ENCODE measurements at regions not wholly inside any gene's neighbourhood (a gene's known extent, or its start where the extent isn't known, plus 50 kb on each side); places are given as distances from the start of the nearest gene placed in this dataset.
"Not testable (repeated sequence)": the region's sequence is repeated elsewhere in the genome, so short reads cannot be mapped to it uniquely, and the experiment has no call there.

GRCh38 chr2:91770046-91770575, 3078.6 kb downstream of the RPIA start:
- H3K36me3 Mint-ChIP-seq (ENCODE audit: insufficient read depth); ATAC-seq; DNase-seq; H3K27me3 Mint-ChIP-seq (ENCODE audit: low read depth); H3K9me3 Mint-ChIP-seq; H3K4me3 Mint-ChIP-seq; H3K4me1 Mint-ChIP-seq (ENCODE audit: low read depth): not testable (repeated sequence)

- not testable (repeated sequence) for H3K9me3 Mint-ChIP-seq; H3K4me1 Mint-ChIP-seq (ENCODE audit: low read depth); DNase-seq; ATAC-seq; H3K27me3 Mint-ChIP-seq (ENCODE audit: low read depth); H3K36me3 Mint-ChIP-seq (ENCODE audit: insufficient read depth); H3K4me3 Mint-ChIP-seq
Measured at GRCh38 chr2:91771604-91772003, 3080.1 kb downstream of the RPIA start.

GRCh38 chr2:91772240-91772937, 3080.9 kb downstream of the RPIA start:
- not testable (repeated sequence) for H3K4me1 Mint-ChIP-seq (ENCODE audit: low read depth); H3K4me3 Mint-ChIP-seq; H3K9me3 Mint-ChIP-seq; H3K27me3 Mint-ChIP-seq (ENCODE audit: low read depth); DNase-seq; H3K36me3 Mint-ChIP-seq (ENCODE audit: insufficient read depth)
- ATAC-seq: peak in 1 of 2 donors; percentile 12

GRCh38 chr2:91773810-91774209, 3082.3 kb downstream of the RPIA start:
- H3K4me3 Mint-ChIP-seq; H3K36me3 Mint-ChIP-seq (ENCODE audit: insufficient read depth); H3K9me3 Mint-ChIP-seq; DNase-seq; ATAC-seq; H3K4me1 Mint-ChIP-seq (ENCODE audit: low read depth); H3K27me3 Mint-ChIP-seq (ENCODE audit: low read depth): not testable (repeated sequence)

GRCh38 chr2:91775193-91775592, 3083.7 kb downstream of the RPIA start:
- ATAC-seq; H3K4me1 Mint-ChIP-seq (ENCODE audit: low read depth); H3K36me3 Mint-ChIP-seq (ENCODE audit: insufficient read depth); H3K27me3 Mint-ChIP-seq (ENCODE audit: low read depth); DNase-seq; H3K9me3 Mint-ChIP-seq; H3K4me3 Mint-ChIP-seq: not testable (repeated sequence)

- not testable (repeated sequence) for H3K4me3 Mint-ChIP-seq; ATAC-seq; H3K9me3 Mint-ChIP-seq; H3K27me3 Mint-ChIP-seq (ENCODE audit: low read depth); H3K4me1 Mint-ChIP-seq (ENCODE audit: low read depth); H3K36me3 Mint-ChIP-seq (ENCODE audit: insufficient read depth); DNase-seq
Measured at GRCh38 chr2:91780324-91780723, 3088.9 kb downstream of the RPIA start.

- not testable (repeated sequence) for H3K9me3 Mint-ChIP-seq; H3K36me3 Mint-ChIP-seq (ENCODE audit: insufficient read depth); H3K4me3 Mint-ChIP-seq; DNase-seq; ATAC-seq; H3K4me1 Mint-ChIP-seq (ENCODE audit: low read depth); H3K27me3 Mint-ChIP-seq (ENCODE audit: low read depth)
Measured at GRCh38 chr2:91809391-91809790, 3061.8 kb upstream of the TEKT4 start.

- Mint-ChIP-seq H3K4me3 (no peak overlapping the region), H3K36me3 (ENCODE audit: insufficient read depth) (no peaks in the 10 kb centered on the region), H3K4me1 (ENCODE audit: low read depth) (no peaks in the 10 kb centered on the region), H3K9me3 (no peaks in the 10 kb centered on the region), H3K27me3 (ENCODE audit: low read depth) (peaks cover 29% of the 10 kb centered on the region)
- ATAC-seq: no peak
- DNase-seq: no peak
Measured at GRCh38 chr2:91839904-91840868, 3031.0 kb upstream of the TEKT4 start.

- DNase-seq; H3K36me3 Mint-ChIP-seq (ENCODE audit: insufficient read depth); ATAC-seq: not testable (repeated sequence)
Measured at GRCh38 chr2:91842264-91842663, 3029.0 kb upstream of the TEKT4 start.

GRCh38 chr2:91842913-91843312, 3028.3 kb upstream of the TEKT4 start:
- H3K4me1 Mint-ChIP-seq (ENCODE audit: low read depth); ATAC-seq; H3K9me3 Mint-ChIP-seq; H3K4me3 Mint-ChIP-seq; DNase-seq; H3K36me3 Mint-ChIP-seq (ENCODE audit: insufficient read depth): not testable (repeated sequence)
- peaks cover 30% of the 10 kb centered on the region for H3K27me3 Mint-ChIP-seq (ENCODE audit: low read depth)

More at GRCh38 chr2:91842264-91842663, 3029.0 kb upstream of the TEKT4 start:
- not testable (repeated sequence) for H3K4me1 Mint-ChIP-seq (ENCODE audit: low read depth); H3K4me3 Mint-ChIP-seq; H3K9me3 Mint-ChIP-seq
- peaks cover 30% of the 10 kb centered on the region for H3K27me3 Mint-ChIP-seq (ENCODE audit: low read depth)

- H3K27me3 Mint-ChIP-seq (ENCODE audit: low read depth): peaks cover 30% of the 10 kb centered on the region
- H3K4me1 Mint-ChIP-seq (ENCODE audit: low read depth); H3K36me3 Mint-ChIP-seq (ENCODE audit: insufficient read depth); H3K9me3 Mint-ChIP-seq; ATAC-seq; DNase-seq; H3K4me3 Mint-ChIP-seq: not testable (repeated sequence)
Measured at GRCh38 chr2:91843723-91844450, 3027.3 kb upstream of the TEKT4 start.

- not testable (repeated sequence) for H3K4me3 Mint-ChIP-seq
Measured at GRCh38 chr2:91844451-91844825, 3026.8 kb upstream of the TEKT4 start.

GRCh38 chr2:91846388-91846787, 3024.8 kb upstream of the TEKT4 start:
- not testable (repeated sequence) for H3K9me3 Mint-ChIP-seq; H3K4me1 Mint-ChIP-seq (ENCODE audit: low read depth); ATAC-seq; H3K4me3 Mint-ChIP-seq; DNase-seq; H3K36me3 Mint-ChIP-seq (ENCODE audit: insufficient read depth)
- H3K27me3 Mint-ChIP-seq (ENCODE audit: low read depth): peaks cover 18% of the 10 kb centered on the region

More at GRCh38 chr2:91844451-91844825, 3026.8 kb upstream of the TEKT4 start:
- DNase-seq; H3K9me3 Mint-ChIP-seq; ATAC-seq; H3K4me1 Mint-ChIP-seq (ENCODE audit: low read depth); H3K36me3 Mint-ChIP-seq (ENCODE audit: insufficient read depth): not testable (repeated sequence)
- peaks cover 30% of the 10 kb centered on the region for H3K27me3 Mint-ChIP-seq (ENCODE audit: low read depth)
